ENCODE measurements at regions not wholly inside any gene's neighbourhood (a gene's known extent, or its start where the extent isn't known, plus 50 kb on each side); places are given as distances from the start of the nearest gene placed in this dataset.

- Histone ChIP-seq H3K4me1 (ENCODE audit: control insufficient read depth, insufficient read depth, low read length) (no peaks in the 10 kb centered on the region), H3K36me3 (ENCODE audit: control insufficient read depth, insufficient read depth, low read length) (no peaks in the 10 kb centered on the region), H3K9ac (ENCODE audit: low read length) (no peak overlapping the region)
Measured at GRCh38 chr10:14449293-14449815, 118.6 kb upstream of the FRMD4A start.

GRCh38 chr10:14448197-14448990 lies 117.7 kb upstream of the FRMD4A start:
- Histone ChIP-seq H3K27me3 (ENCODE audit: control insufficient read depth, insufficient read depth, low read length) (no peaks in the 10 kb centered on the region), H3K9ac (ENCODE audit: low read length) (no peak overlapping the region), H3K4me1 (ENCODE audit: control insufficient read depth, insufficient read depth, low read length) (no peaks in the 10 kb centered on the region), H3K9me3 (ENCODE audit: control insufficient read depth, insufficient read depth, low read depth, low read length) (no peaks in the 10 kb centered on the region), H3K36me3 (ENCODE audit: control insufficient read depth, insufficient read depth, low read length) (no peaks in the 10 kb centered on the region), H3K27ac (ENCODE audit: low read depth, low read length) (no peak overlapping the region), H3K4me3 (ENCODE audit: low read depth, low read length) (no peak overlapping the region)

More at GRCh38 chr10:14449293-14449815, 118.6 kb upstream of the FRMD4A start:
- Histone ChIP-seq H3K27ac (ENCODE audit: low read depth, low read length) (no peak overlapping the region), H3K27me3 (ENCODE audit: control insufficient read depth, insufficient read depth, low read length) (no peaks in the 10 kb centered on the region), H3K4me3 (ENCODE audit: low read depth, low read length) (no peak overlapping the region), H3K9me3 (ENCODE audit: control insufficient read depth, insufficient read depth, low read depth, low read length) (no peaks in the 10 kb centered on the region)

- H3K27me3 ChIP-seq (ENCODE audit: control insufficient read depth, insufficient read depth, low read length), result no peaks in the 10 kb centered on the region
- no peak overlapping the region for H3K9ac ChIP-seq (ENCODE audit: low read length)
- no peak overlapping the region for H3K4me3 ChIP-seq (ENCODE audit: low read depth, low read length)
- no peaks in the 10 kb centered on the region for H3K4me1 ChIP-seq (ENCODE audit: control insufficient read depth, insufficient read depth, low read length)
- no peaks in the 10 kb centered on the region for H3K36me3 ChIP-seq (ENCODE audit: control insufficient read depth, insufficient read depth, low read length)
- H3K9me3 ChIP-seq (ENCODE audit: control insufficient read depth, insufficient read depth, low read depth, low read length), result no peaks in the 10 kb centered on the region
- H3K27ac ChIP-seq (ENCODE audit: low read depth, low read length), result no peak overlapping the region
Measured at GRCh38 chr10:14447094-14447839, 116.5 kb upstream of the FRMD4A start.

- Histone ChIP-seq H3K36me3 (ENCODE audit: control insufficient read depth, insufficient read depth, low read length) (no peaks in the 10 kb centered on the region), H3K9me3 (ENCODE audit: control insufficient read depth, insufficient read depth, low read depth, low read length) (no peaks in the 10 kb centered on the region), H3K9ac (ENCODE audit: low read length) (no peak overlapping the region), H3K4me3 (ENCODE audit: low read depth, low read length) (no peak overlapping the region), H3K27me3 (ENCODE audit: control insufficient read depth, insufficient read depth, low read length) (no peaks in the 10 kb centered on the region), H3K27ac (ENCODE audit: low read depth, low read length) (no peak overlapping the region), H3K4me1 (ENCODE audit: control insufficient read depth, insufficient read depth, low read length) (no peaks in the 10 kb centered on the region)
Measured at GRCh38 chr10:14439451-14440259, 108.9 kb upstream of the FRMD4A start.

- no peaks in the 10 kb centered on the region for H3K36me3 ChIP-seq (ENCODE audit: control insufficient read depth, insufficient read depth, low read length)
- no peaks in the 10 kb centered on the region for H3K4me1 ChIP-seq (ENCODE audit: control insufficient read depth, insufficient read depth, low read length)
- no peak overlapping the region for H3K27ac ChIP-seq (ENCODE audit: low read depth, low read length)
- H3K27me3 ChIP-seq (ENCODE audit: control insufficient read depth, insufficient read depth, low read length), result no peaks in the 10 kb centered on the region
- H3K9ac ChIP-seq (ENCODE audit: low read length), result no peak overlapping the region
- no peak overlapping the region for H3K4me3 ChIP-seq (ENCODE audit: low read depth, low read length)
- H3K9me3 ChIP-seq (ENCODE audit: control insufficient read depth, insufficient read depth, low read depth, low read length), result no peaks in the 10 kb centered on the region
Measured at GRCh38 chr10:14438576-14438975, 107.9 kb upstream of the FRMD4A start.

GRCh38 chr10:14438057-14438456 lies 107.3 kb upstream of the FRMD4A start:
- H3K27ac ChIP-seq (ENCODE audit: low read depth, low read length), result no peak overlapping the region
- H3K4me3 ChIP-seq (ENCODE audit: low read depth, low read length), result no peak overlapping the region
- no peaks in the 10 kb centered on the region for H3K27me3 ChIP-seq (ENCODE audit: control insufficient read depth, insufficient read depth, low read length)
- H3K36me3 ChIP-seq (ENCODE audit: control insufficient read depth, insufficient read depth, low read length), result no peaks in the 10 kb centered on the region
- no peaks in the 10 kb centered on the region for H3K4me1 ChIP-seq (ENCODE audit: control insufficient read depth, insufficient read depth, low read length)
- no peaks in the 10 kb centered on the region for H3K9me3 ChIP-seq (ENCODE audit: control insufficient read depth, insufficient read depth, low read depth, low read length)
- H3K9ac ChIP-seq (ENCODE audit: low read length), result no peak overlapping the region

- no peak overlapping the region for H3K27ac ChIP-seq (ENCODE audit: low read depth, low read length)
- no peaks in the 10 kb centered on the region for H3K36me3 ChIP-seq (ENCODE audit: control insufficient read depth, insufficient read depth, low read length)
- no peak overlapping the region for H3K4me3 ChIP-seq (ENCODE audit: low read depth, low read length)
Measured at GRCh38 chr10:14435976-14436632, 105.4 kb upstream of the FRMD4A start.

GRCh38 chr10:14433147-14433546 lies 102.4 kb upstream of the FRMD4A start:
- no peaks in the 10 kb centered on the region for H3K36me3 ChIP-seq (ENCODE audit: control insufficient read depth, insufficient read depth, low read length)
- H3K4me1 ChIP-seq (ENCODE audit: control insufficient read depth, insufficient read depth, low read length), result peaks cover 27% of the 10 kb centered on the region
- no peak overlapping the region for H3K4me3 ChIP-seq (ENCODE audit: low read depth, low read length)
- no peaks in the 10 kb centered on the region for H3K9me3 ChIP-seq (ENCODE audit: control insufficient read depth, insufficient read depth, low read depth, low read length)
- H3K27ac ChIP-seq (ENCODE audit: low read depth, low read length), result no peak overlapping the region
- H3K9ac ChIP-seq (ENCODE audit: low read length), result no peak overlapping the region
- no peaks in the 10 kb centered on the region for H3K27me3 ChIP-seq (ENCODE audit: control insufficient read depth, insufficient read depth, low read length)

More at GRCh38 chr10:14435976-14436632, 105.4 kb upstream of the FRMD4A start:
- H3K27me3 ChIP-seq (ENCODE audit: control insufficient read depth, insufficient read depth, low read length), result no peaks in the 10 kb centered on the region
- 0 out of 2 replicates have a peak, but pooled peaks cover 4% of the 10 kb centered on the region for H3K4me1 ChIP-seq (ENCODE audit: control insufficient read depth, insufficient read depth, low read length)
- no peaks in the 10 kb centered on the region for H3K9me3 ChIP-seq (ENCODE audit: control insufficient read depth, insufficient read depth, low read depth, low read length)
- H3K9ac ChIP-seq (ENCODE audit: low read length), result no peak overlapping the region

GRCh38 chr10:14431868-14432267 lies 101.1 kb upstream of the FRMD4A start:
- Histone ChIP-seq H3K36me3 (ENCODE audit: control insufficient read depth, insufficient read depth, low read length) (no peaks in the 10 kb centered on the region), H3K27ac (ENCODE audit: low read depth, low read length) (no peak overlapping the region), H3K4me1 (ENCODE audit: control insufficient read depth, insufficient read depth, low read length) (peaks cover 28% of the 10 kb centered on the region), H3K27me3 (ENCODE audit: control insufficient read depth, insufficient read depth, low read length) (no peaks in the 10 kb centered on the region), H3K4me3 (ENCODE audit: low read depth, low read length) (no peak overlapping the region), H3K9ac (ENCODE audit: low read length) (no peak overlapping the region), H3K9me3 (ENCODE audit: control insufficient read depth, insufficient read depth, low read depth, low read length) (peaks cover 8% of the 10 kb centered on the region; the same call in 1 of the 2 replicates)

- peaks cover 15% of the 10 kb centered on the region; the same call in 1 of the 2 replicates for H3K9me3 ChIP-seq (ENCODE audit: control insufficient read depth, insufficient read depth, low read depth, low read length)
- peak overlapping the region; percentile 90; the same call in 1 of the 2 replicates for H3K27ac ChIP-seq (ENCODE audit: low read depth, low read length)
- peak overlapping the region; percentile 55 for H3K9ac ChIP-seq (ENCODE audit: low read length)
- H3K27me3 ChIP-seq (ENCODE audit: control insufficient read depth, insufficient read depth, low read length), result no peaks in the 10 kb centered on the region
- peaks cover 34% of the 10 kb centered on the region for H3K4me1 ChIP-seq (ENCODE audit: control insufficient read depth, insufficient read depth, low read length)
- no peaks in the 10 kb centered on the region for H3K36me3 ChIP-seq (ENCODE audit: control insufficient read depth, insufficient read depth, low read length)
- peak overlapping the region; percentile 45 for H3K4me3 ChIP-seq (ENCODE audit: low read depth, low read length)
Measured at GRCh38 chr10:14429043-14429700, 98.4 kb upstream of the FRMD4A start.

Measured in HUES6 (cell line).